HG02763 (cell line): ENCODE measurements at regions not wholly inside any gene's neighbourhood (a gene's known extent, or its start where the extent isn't known, plus 50 kb on each side); places are given as distances from the start of the nearest gene placed in this dataset.

Experiments used
- ATAC-seq: cut with Tn5 transposase; IDR thresholded peaks from one replicate; pipeline ENCODE4 v1.9.1; 2021; ENCODE audit warnings: mild to moderate bottlenecking, moderate library complexity; ENCODE audit not compliant: unreplicated experiment

DNA sequence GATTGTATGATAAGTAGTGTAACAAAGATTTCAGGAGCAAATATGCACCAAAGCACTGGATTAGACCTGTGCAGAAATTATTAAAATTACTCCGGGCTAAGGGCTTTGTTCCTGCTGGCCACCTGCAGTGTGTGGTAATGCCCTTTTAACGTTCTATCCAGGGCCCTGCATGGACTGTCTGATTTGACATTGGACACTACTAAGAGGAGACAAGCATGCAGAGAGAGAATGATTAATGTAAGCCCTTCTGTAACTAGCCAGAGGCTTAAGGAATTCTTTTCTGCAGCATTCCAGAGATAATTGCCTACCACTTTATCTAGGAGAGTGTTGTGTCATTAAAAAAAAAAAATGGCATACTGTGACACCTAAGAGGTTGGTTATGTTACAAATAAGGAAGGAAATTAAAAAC, 117.0 kb downstream of the PCDH7 start:
- ATAC-seq, result no peak

DNA sequence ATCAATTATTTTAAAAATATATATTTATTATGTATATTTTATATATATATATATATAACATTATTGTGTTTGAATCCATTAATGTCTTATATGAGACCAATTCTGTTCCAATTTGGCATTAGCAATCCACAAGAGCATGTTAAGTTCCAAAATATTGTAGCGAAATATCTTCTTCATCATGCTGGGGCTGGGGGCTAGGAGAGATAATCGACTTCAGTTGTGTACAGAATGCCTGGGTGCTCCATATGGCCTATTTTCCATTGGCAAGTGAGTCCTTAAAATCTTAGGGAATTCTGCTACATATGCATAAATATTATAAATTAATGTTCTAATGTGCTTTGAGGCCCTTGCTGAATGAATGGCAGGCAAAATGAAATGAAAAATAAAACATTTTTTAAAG, 117.7 kb downstream of the PCDH7 start:
- ATAC-seq, result no peak

- no peak for ATAC-seq
These were observed 118.2 kb downstream of the PCDH7 start for GRCh38 chr4:30838331-30838730.

- no peak for ATAC-seq
These were observed 119.7 kb downstream of the PCDH7 start for GRCh38 chr4:30839583-30840520.

GRCh38 chr4:30840571-30840970, 120.4 kb downstream of the PCDH7 start:
- ATAC-seq, result no peak

DNA sequence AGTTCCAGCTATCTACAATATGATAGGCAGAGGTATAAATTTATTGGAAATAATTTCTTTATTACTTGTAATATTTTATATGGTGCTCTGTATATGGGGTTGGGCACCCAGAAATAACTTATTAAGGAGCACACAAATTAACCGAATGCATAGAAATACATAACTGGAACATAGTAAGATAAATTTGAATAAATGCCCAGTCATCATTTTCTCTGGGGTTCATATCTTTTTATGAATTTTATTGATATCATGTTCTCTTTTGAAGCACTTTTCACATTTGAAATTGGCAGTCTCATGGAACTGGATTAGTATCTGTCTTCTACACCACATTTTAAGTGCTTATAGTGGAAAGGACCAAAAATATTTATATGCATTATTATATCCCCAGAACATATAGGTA, 122.0 kb downstream of the PCDH7 start:
- ATAC-seq, result no peak

- ATAC-seq, result no peak
These were observed 122.5 kb downstream of the PCDH7 start for GRCh38 chr4:30842689-30843088.

GRCh38 chr4:30844861-30845582, 124.9 kb downstream of the PCDH7 start:
- ATAC-seq, result no peak

DNA sequence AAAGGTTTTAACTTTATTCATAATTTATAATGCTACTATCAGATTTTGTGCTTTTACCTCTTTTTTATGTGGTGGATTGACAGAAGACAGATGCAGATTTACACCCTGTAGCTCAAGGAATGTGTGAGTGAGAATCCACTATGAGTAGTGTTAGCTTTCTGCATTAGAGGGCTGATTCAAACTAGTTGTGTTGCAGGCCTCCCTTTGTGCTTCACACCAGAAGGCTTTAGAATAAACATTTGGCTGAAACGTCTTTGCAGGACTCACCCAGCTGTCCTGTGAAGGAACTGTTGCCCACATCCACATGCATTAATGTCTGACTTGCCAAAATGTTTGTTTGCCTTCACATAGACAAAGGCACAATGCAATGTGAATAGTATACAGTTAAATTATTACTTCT, 127.0 kb downstream of the PCDH7 start:
- no peak for ATAC-seq

DNA sequence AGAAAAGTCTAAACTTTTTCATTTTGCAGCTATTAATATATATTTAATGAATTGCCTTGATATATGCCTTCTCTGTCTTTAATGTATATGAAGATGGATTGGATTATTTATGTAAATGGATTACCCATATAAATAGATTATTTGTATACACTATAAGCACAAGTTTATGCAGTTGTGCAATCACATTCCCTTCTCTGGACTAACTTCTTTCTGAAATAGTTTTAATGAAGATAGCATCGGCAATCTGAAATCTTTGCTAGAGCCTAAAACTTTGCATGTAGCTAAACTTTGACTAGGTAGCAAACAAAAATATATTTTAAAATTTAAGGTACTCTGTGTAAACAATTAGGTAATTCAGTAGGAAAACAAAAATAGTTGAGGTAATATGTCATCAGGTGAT, 127.8 kb downstream of the PCDH7 start:
- no peak for ATAC-seq

- no peak for ATAC-seq
These were observed 134.4 kb downstream of the PCDH7 start for GRCh38 chr4:30854531-30854930.

DNA sequence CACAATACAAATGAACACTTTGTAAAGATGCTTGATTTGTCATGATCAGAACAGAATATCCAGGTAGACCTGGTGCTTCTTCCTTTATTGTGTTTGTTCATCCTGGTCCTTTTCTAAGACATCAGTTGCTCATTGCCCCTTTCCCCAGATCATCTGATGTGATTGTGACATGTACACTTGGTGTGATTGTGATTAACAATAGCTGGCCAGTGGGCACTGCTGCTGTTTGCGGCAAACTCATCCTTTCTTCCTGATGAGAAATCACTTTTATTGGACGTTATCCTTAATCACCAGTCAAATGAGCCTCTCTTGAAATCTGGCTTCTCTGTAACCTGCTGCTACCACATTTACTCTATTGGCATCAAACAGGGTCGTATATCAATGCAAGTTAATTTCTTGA, 135.1 kb downstream of the PCDH7 start:
- no peak for ATAC-seq

DNA sequence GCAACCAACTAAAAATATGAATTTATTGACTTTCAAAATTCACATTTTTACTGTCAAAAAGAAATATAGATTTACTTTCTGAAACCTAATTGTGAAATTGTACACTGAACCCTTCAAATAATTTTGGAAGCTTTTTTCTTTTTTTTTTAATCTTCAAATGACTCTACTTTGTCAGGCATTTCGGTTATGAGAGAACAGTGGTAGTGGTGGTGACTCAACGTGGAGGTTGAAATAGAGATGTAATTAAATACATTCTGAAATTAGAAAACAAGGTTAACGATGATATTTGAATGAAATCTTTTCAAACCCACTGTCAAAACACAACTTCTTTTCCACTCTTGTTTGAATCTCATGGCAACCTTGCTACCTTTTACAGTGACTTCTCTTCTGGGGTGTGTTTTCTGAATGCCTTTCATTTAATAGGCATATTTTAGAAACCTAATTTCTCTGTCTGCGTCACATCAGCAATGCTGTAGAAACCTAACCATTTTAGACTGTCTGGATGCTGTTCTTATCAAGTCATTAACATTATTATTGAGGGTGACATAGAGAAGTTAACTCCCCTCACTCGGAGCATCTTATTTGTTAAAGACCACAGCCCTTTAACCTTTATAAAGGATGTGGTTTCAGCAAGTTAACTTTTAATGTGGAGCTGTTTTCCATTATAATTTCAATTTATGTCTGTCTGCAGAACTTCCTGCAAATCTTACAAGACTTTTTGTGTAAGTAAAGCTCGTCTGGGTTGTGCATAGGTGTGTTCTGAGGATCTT, 136.8 kb downstream of the PCDH7 start:
- no peak for ATAC-seq

DNA sequence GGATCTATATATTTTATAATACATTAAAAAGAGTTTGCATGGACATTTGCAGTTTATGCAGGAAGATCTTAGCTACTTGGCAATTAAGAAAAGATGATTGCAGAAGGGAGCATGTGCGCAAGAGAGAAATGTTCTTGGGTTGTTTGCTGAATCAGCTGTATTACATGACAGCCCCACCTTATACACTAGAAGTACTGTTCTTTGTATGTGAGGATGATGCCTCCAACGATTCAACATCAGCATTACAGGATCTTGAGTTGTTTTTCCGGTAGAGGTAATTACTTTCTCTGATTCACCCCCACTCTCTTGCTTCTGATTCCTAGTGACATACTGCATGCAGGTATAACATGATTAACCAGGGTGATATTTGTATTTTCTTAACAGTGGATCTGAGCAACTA, 140.8 kb downstream of the PCDH7 start:
- ATAC-seq, result no peak

DNA sequence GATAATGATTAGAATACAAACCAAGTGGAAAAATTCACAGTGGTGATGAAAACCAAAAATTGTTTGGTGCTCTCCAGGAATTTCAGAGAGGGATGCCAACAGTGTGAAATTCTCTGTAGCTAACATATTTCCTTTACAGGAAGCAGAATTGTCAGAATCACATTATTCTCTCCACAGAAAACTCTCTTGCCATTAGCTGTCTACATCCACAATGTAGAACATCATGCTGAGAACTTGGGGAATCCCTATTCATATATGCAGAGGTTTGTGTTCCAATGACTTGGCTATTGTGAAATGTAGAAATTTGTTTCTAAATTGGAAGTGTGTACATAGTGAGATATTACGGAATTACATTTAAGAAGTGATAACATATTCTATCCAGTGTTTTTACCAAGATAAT, 142.0 kb downstream of the PCDH7 start:
- no peak for ATAC-seq

DNA sequence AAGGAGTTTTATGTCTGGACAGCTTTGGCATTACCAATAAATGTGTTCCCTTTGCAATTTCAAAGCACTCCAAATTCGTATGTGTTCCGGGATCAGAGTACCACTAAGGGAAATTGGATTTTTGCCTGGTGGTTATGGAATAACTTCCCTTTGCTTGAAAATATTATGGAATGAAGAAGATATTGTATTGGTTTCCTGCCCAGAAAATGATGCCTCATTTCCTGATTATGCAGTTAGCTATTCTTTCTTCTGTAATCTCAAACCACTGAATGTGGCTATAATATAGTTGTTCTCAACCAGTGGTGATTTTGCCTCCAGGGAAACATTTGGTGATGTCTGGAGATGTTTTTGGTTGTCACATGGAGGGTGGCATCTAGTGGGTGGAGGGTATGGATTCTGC, 142.9 kb downstream of the PCDH7 start:
- ATAC-seq, result no peak

GRCh38 chr4:30865691-30866090, 145.5 kb downstream of the PCDH7 start:
- no peak for ATAC-seq

DNA sequence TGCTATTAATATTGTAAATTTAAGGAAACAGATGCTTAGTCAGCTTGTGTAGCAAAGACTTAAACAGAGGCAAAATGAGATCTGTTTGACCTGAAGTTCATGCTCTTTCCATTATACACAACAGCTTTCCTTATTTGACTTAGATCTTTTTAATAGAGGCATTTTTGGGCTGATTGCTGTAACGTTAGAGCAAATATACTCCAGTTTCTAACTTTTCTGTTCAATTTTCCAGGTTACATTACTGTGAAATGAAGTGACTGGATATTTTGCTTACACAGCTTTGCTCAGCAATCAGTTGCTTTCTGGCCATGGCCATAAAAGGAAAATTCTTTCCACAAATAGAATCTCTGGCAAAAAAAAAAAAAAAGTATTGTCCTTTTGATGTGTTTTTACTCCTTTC, 146.2 kb downstream of the PCDH7 start:
- no peak for ATAC-seq

- ATAC-seq, result no peak
These were observed 146.7 kb downstream of the PCDH7 start for GRCh38 chr4:30866907-30867306.

- ATAC-seq, result no peak
These were observed 147.3 kb downstream of the PCDH7 start for GRCh38 chr4:30867427-30867826.

DNA sequence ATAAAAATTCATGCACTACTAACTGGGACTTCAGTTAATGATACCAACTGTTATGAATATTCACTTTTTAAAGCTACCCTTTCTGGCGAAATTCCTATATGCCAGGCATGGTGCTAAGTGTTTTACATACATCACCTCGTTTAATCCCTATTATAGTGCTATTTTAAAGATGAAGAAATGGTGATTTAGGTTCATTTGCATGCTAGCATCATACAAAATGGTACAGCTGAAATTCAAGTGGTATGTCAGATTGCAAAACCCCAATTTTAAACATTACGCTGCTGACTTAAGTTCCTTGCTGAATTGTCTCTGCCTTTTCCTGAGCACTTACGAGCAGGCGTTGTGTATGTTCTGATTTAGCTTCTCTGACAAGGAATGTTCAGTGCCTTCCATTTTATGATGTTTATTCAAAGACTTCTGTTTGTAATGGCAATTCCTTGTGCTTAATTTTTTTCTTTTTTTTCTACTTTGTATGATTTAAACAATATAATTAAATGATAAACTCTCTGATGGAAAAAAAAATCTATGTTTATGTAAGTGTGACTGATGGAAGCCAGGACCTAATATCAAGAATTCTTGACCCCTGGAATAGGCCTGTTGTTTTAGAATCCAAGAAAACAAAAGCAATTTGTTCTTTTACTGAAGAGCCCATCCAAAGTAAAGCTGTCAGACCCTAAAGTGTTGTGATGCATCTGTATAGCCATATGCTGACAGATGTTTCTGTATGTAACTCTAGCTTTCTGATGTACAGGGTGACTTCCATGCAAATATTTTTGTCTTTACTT, 148.1 kb downstream of the PCDH7 start:
- ATAC-seq, result no peak
